ENCODE measurements at regions not wholly inside any gene's neighbourhood (a gene's known extent, or its start where the extent isn't known, plus 50 kb on each side); places are given as distances from the start of the nearest gene placed in this dataset.

DNA sequence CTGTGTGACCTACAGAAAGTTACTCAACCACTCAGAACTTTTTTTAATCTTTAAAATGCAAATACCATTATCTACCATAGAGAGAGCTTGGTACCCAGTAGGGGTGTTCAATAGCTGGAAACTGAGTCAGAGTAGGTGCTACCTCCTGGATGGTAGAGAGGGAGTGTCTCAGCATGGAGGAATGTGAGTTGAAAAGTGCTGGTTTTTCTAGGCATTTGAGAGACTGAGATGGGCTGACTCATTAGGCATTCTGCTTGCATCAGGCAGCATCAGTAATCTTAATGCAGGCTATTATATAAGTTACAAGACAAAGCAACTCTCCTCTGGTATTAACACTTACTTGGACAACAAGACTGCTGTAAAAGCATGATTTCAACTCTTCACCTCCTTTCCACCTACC is 70.9 kb upstream of the ARHGEF9 start:
- H3K27ac ChIP-seq (replicated peaks in 1 of 4): no peak overlapping the region
- H3K36me3 ChIP-seq: no peaks in the 10 kb centered on the region
- intact Hi-C loops (cut with DNase I): no loop called here
- DNase-seq (ENCODE audit: extremely low spot score): no peak
- H3K4me3 ChIP-seq: no peak overlapping the region
- no peaks in the 10 kb centered on the region for H3K9me3 ChIP-seq
- TF ChIP-seq, protein P1, sequence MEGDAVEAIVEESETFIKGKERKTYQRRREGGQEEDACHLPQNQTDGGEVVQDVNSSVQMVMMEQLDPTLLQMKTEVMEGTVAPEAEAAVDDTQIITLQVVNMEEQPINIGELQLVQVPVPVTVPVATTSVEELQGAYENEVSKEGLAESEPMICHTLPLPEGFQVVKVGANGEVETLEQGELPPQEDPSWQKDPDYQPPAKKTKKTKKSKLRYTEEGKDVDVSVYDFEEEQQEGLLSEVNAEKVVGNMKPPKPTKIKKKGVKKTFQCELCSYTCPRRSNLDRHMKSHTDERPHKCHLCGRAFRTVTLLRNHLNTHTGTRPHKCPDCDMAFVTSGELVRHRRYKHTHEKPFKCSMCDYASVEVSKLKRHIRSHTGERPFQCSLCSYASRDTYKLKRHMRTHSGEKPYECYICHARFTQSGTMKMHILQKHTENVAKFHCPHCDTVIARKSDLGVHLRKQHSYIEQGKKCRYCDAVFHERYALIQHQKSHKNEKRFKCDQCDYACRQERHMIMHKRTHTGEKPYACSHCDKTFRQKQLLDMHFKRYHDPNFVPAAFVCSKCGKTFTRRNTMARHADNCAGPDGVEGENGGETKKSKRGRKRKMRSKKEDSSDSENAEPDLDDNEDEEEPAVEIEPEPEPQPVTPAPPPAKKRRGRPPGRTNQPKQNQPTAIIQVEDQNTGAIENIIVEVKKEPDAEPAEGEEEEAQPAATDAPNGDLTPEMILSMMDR (IDR thresholded peaks at IDR 0.05): no peak
- TF ChIP-seq POLR2A (IDR thresholded peaks at IDR 0.05; ENCODE audit: low read depth) (no peak), POLR2AphosphoS5 (IDR thresholded peaks at IDR 0.05) (no peak), EP300 (IDR thresholded peaks at IDR 0.05) (no peak)
- no peaks in the 10 kb centered on the region for H3K27me3 ChIP-seq
- H3K4me1 ChIP-seq: no peaks in the 10 kb centered on the region

DNA sequence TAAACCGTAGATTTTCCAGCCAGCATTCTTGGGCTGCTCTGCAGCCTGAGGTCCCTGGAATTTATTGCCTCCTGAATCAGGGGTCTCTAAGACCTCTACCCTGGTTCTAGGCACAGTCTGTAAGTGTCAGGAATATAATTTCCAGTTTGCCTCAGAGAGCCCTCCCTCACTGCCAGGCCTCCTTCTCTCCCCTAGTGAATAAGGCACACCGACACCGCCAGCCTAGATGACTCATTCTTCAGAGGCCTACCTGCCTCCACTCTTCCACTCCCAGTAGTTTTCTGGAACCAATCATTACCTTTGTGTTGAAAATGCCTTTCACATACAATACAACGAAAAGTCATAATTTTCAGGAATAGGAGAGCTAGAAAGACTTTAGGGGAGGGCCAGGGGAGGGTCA is 50.3 kb upstream of the ARHGEF9 start:
- Histone ChIP-seq H3K4me3 (no peak overlapping the region), H3K9me3 (no peaks in the 10 kb centered on the region), H3K36me3 (no peaks in the 10 kb centered on the region), H3K27ac (replicated peaks in 1 of 4) (no peak overlapping the region), H3K4me1 (no peaks in the 10 kb centered on the region), H3K27me3 (no peaks in the 10 kb centered on the region)
- TF ChIP-seq, protein P1 (IDR thresholded peaks at IDR 0.05): no peak
- TF ChIP-seq EP300 (IDR thresholded peaks at IDR 0.05): no peak
- no peak for TF ChIP-seq POLR2AphosphoS5 (IDR thresholded peaks at IDR 0.05)
- TF ChIP-seq POLR2A (IDR thresholded peaks at IDR 0.05; ENCODE audit: low read depth): no peak
- DNase-seq (ENCODE audit: extremely low spot score): no peak
- 68% methylated on average over 4 of the region's 4 CpGs for WGBS
- intact Hi-C loops (cut with DNase I): no loop called here
